ENCODE measurements at regions not wholly inside any gene's neighbourhood (a gene's known extent, or its start where the extent isn't known, plus 50 kb on each side); places are given as distances from the start of the nearest gene placed in this dataset.
"Not testable (repeated sequence)": the region's sequence is repeated elsewhere in the genome, so short reads cannot be mapped to it uniquely, and the experiment has no call there.

DNA sequence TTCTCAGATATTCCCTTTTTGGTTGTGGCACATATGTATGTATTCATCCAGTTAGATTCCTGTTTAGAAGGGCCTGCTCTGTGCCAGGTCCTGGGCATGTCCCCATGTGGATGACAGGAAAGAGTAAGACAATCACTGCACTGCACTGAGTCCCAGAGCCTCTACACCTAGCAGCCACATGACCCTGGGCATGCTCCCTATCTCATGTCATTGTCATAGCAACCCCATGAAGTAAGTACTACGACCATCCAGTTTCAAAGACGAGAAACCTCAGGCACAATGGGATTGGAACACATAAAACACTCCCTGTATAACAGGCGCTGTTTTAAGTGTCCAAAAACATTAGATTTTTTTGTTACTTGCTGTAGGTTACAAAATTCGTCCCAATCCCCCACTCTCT, 594.4 kb downstream of the UQCRFS1 start:
- DNase-seq (ENCODE audit: low read depth, low spot score): no peak
- peaks cover 15% of the 10 kb centered on the region for H3K9me3 Mint-ChIP-seq
- H3K4me1 Mint-ChIP-seq: no peaks in the 10 kb centered on the region
- no peak overlapping the region for H3K4me3 Mint-ChIP-seq
- H3K27ac Mint-ChIP-seq (ENCODE audit: unreplicated experiment): no peak overlapping the region
- TF ChIP-seq, protein P1, sequence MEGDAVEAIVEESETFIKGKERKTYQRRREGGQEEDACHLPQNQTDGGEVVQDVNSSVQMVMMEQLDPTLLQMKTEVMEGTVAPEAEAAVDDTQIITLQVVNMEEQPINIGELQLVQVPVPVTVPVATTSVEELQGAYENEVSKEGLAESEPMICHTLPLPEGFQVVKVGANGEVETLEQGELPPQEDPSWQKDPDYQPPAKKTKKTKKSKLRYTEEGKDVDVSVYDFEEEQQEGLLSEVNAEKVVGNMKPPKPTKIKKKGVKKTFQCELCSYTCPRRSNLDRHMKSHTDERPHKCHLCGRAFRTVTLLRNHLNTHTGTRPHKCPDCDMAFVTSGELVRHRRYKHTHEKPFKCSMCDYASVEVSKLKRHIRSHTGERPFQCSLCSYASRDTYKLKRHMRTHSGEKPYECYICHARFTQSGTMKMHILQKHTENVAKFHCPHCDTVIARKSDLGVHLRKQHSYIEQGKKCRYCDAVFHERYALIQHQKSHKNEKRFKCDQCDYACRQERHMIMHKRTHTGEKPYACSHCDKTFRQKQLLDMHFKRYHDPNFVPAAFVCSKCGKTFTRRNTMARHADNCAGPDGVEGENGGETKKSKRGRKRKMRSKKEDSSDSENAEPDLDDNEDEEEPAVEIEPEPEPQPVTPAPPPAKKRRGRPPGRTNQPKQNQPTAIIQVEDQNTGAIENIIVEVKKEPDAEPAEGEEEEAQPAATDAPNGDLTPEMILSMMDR (conservative IDR thresholded peaks at IDR 0.05): no peak
- H3K36me3 Mint-ChIP-seq (ENCODE audit: low read depth): peaks cover 2% of the 10 kb centered on the region
- H3K27me3 Mint-ChIP-seq (ENCODE audit: low read depth): no peaks in the 10 kb centered on the region

DNA sequence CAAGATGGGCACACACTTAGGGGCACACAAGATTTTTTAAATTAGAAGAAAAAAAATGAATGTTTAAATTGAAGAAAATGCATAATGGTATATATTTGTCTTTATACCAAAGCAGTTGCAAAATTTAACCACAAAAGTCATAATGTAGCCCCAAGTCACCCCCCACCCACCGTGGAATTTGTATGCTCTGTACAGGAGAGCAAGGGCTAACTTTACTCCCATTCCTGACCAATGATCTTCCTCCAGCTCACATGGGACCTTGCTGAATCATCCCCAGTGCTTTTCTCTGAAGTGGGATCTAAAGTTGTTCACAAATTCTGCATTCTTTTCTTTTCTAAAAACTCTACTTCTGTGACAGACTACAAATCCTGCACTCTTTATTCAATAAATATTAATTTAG, 597.0 kb downstream of the UQCRFS1 start:
- no peaks in the 10 kb centered on the region for H3K4me1 Mint-ChIP-seq
- H3K9me3 Mint-ChIP-seq: peaks cover 12% of the 10 kb centered on the region
- H3K4me3 Mint-ChIP-seq: no peak overlapping the region
- DNase-seq (ENCODE audit: low read depth, low spot score): no peak
- no peak overlapping the region for H3K27ac Mint-ChIP-seq (ENCODE audit: unreplicated experiment)
- no peaks in the 10 kb centered on the region for H3K27me3 Mint-ChIP-seq (ENCODE audit: low read depth)
- TF ChIP-seq, protein P1 (conservative IDR thresholded peaks at IDR 0.05): no peak
- peaks cover 2% of the 10 kb centered on the region for H3K36me3 Mint-ChIP-seq (ENCODE audit: low read depth)

DNA sequence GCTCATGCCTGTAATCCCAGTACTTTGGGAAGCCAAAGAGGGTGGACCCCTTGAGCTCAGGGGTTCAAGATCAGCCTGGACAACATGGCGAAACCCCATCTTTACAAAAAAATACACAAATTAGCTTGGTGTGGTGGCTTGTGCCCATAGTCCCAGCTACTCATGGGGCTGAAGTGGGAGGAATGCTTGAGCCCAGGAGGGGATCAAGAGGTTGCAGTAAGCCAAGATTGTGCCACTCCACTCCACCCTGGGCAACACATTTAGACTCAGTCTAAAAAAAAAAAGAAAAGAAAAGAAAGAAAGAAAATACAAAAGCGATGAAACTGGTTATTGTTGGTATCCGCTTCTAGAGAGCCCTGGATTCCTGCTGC, 597.4 kb downstream of the UQCRFS1 start:
- Mint-ChIP-seq H3K4me3 (no peak overlapping the region), H3K36me3 (ENCODE audit: low read depth) (peaks cover 2% of the 10 kb centered on the region), H3K27me3 (ENCODE audit: low read depth) (no peaks in the 10 kb centered on the region), H3K4me1 (no peaks in the 10 kb centered on the region), H3K9me3 (peaks cover 12% of the 10 kb centered on the region), H3K27ac (ENCODE audit: unreplicated experiment) (no peak overlapping the region)
- TF ChIP-seq, protein P1 (conservative IDR thresholded peaks at IDR 0.05): no peak
- DNase-seq (ENCODE audit: low read depth, low spot score): no peak

DNA sequence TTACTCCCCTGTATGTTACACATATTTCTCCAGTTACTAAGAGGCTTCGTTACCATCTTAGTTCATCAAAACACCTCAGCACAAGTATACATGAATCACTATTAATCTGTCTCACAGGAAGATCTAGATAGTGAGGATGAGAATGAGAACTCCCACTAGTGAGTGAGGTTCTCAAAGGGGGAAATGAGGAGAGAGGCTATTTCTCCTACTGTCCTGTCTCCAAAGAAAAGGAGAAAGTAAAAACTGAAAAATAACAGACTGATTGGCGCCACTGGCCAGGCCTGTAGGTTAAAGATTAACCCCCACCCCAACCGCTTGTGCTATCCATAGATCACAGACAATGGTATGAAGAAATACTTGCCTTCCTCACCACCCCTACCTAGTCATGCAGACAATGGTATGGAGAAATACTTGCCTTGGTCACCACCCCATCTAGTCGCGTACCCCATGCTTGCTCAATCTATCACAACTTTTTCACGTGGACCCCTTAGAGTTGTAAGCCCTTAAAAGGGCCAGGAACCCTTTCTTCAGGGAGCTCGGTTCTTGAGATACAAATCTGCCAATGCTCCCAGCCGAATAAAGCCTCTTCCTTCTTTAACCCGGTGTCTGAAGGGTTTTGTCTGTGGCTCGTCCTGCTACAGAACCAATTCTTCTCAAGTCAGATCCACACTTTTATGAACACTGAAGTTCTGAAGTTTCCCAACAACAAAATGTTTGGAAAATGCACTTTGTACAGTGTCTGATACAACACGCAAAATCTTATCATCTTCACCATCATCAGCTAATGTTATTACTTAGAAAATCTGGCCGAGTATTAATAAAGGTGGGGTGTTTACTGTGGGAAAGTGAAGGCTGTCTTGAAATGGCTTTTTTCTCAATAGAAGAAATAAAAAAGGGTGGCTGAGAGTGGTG, 598.1 kb downstream of the UQCRFS1 start:
- TF ChIP-seq, protein P1 (conservative IDR thresholded peaks at IDR 0.05): no peak

DNA sequence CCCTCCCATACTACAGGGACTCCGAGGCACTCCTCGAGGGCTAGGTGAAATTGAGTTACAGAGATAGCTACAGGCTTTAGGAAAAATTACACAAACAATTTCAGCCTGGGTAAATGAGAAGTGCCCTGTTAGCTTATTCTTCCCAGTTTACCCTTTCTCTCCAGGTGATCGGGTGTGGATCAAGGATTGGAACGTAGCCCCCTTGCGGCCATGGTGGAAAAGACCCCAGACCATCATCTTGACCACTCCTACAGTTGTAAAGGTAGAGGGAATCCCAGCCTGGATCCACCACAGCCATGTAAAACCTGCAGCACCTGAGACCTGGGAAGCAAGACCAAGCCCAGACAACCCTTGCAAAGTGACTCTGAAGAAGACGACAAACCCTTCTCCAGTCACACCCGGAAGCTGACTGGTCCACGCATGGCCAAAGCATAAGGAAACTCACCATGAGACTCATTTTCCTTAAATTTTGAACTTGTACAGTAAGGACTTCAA, 600.6 kb downstream of the UQCRFS1 start:
- H3K9me3 Mint-ChIP-seq: peaks cover 15% of the 10 kb centered on the region
- H3K4me3 Mint-ChIP-seq: no peak overlapping the region
- DNase-seq (ENCODE audit: low read depth, low spot score): no peak
- TF ChIP-seq, protein P1 (conservative IDR thresholded peaks at IDR 0.05): no peak
- H3K36me3 Mint-ChIP-seq (ENCODE audit: low read depth): peaks cover 2% of the 10 kb centered on the region
- no peak overlapping the region for H3K27ac Mint-ChIP-seq (ENCODE audit: unreplicated experiment)
- no peaks in the 10 kb centered on the region for H3K27me3 Mint-ChIP-seq (ENCODE audit: low read depth)
- H3K4me1 Mint-ChIP-seq: no peaks in the 10 kb centered on the region

More for the DNA sequence above, 598.1 kb downstream of the UQCRFS1 start:
- Mint-ChIP-seq H3K27me3 (ENCODE audit: low read depth) (no peaks in the 10 kb centered on the region), H3K36me3 (ENCODE audit: low read depth) (peaks cover 2% of the 10 kb centered on the region), H3K4me1 (no peaks in the 10 kb centered on the region), H3K4me3 (no peak overlapping the region), H3K9me3 (peaks cover 12% of the 10 kb centered on the region), H3K27ac (ENCODE audit: unreplicated experiment) (no peak overlapping the region)
- DNase-seq (ENCODE audit: low read depth, low spot score): no peak

DNA sequence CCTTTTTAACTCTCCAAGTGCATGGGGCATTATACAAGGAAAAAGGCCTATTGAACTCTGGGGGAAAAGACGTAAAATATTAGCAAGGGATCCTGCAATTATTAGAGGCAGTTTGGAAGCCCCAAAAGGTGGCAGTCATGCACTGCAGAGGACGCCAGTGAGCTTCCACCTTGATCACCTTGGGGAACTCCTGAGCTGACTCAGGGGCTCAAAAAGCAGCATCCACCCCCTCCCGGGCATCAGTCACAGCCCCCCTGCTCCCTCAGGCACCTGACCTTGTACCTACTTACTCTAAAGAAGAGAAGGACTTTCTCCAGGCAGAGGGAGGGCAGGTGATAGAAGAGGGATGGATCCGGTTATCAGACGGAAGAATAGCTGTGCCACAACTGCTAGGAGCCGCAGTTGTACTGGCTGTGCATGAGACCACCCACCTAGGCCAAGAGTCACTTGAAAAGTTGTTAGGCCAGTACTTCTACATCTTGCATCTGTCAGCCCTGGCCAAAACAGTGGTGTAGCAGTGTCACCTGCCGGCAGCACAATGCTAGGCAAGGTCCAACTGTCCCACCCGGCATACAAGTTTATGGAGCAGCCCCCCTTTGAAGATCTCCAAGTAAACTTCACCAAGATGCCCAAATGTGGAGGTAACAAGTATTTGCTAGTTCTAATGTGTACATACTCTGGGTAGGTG, 601.6 kb downstream of the UQCRFS1 start:
- H3K4me1 Mint-ChIP-seq; H3K36me3 Mint-ChIP-seq (ENCODE audit: low read depth); H3K4me3 Mint-ChIP-seq; H3K27ac Mint-ChIP-seq (ENCODE audit: unreplicated experiment); DNase-seq (ENCODE audit: low read depth, low spot score); H3K27me3 Mint-ChIP-seq (ENCODE audit: low read depth): not testable (repeated sequence)
- H3K9me3 Mint-ChIP-seq: peaks cover 19% of the 10 kb centered on the region
